K562 (cell line): ENCODE measurements at regions not wholly inside any gene's neighbourhood (a gene's known extent, or its start where the extent isn't known, plus 50 kb on each side); places are given as distances from the start of the nearest gene placed in this dataset.

Source experiments
- ATAC-seq: fragments of 200-7000 bp; cut with Tn5 transposase; 3 replicates; pipeline ENCODE4 v1.9.1; 2020; ENCODE audit warnings: moderate library complexity
- BruUV-seq: library from RNA; stranded (reverse); fragments of 400-500 nt; replicated peaks from 2 replicates; lab custom pipeline; 2021; lab: Mats Ljungman, UMichigan
- CTCF ChIA-PET: fragments of 300-600 bp; formaldehyde crosslinking; extraction: SDS; loops from one replicate; lab custom pipeline; 2021; ENCODE audit warnings: low intra/inter-chr PET ratio; lab: Yijun Ruan, JAX
- POLR2A ChIA-PET: fragments of 300-600, 350-650 bp; sonication (Branson Sonifier 250); formaldehyde crosslinking; extraction: SDS; loops from one replicate; lab custom pipeline; 2021; ENCODE audit warnings: antibody characterized with exemption, inconsistent platforms; lab: Yijun Ruan, JAX
- DNase-seq, 4 experiments: peaks; one replicate each; pipeline versions ENCODE4 v3.0.0 to v3.0.0-alpha.2; 2011 to 2018; ENCODE audit warnings: low spot score in 3 of 4, mixed read lengths in 3 of 4; ENCODE audit errors: extremely low read depth in 1 of 4
- FAIRE-seq: peaks from 2 replicates; lab custom pipeline; 2011; peaks lifted over from hg19 to GRCh38; lab: Jason Lieb, UNC
- H2AFZ ChIP-seq: 2 replicates; pipeline ENCODE4 v1.6.0; 2011; ENCODE audit warnings: low read depth, low read length, control low read depth, inconsistent platforms
- H3K27ac ChIP-seq: fragments of 200-600 bp; 3 replicates; pipeline ENCODE4 v1.8.0; 2011; ENCODE audit warnings: low read depth, mild to moderate bottlenecking, control low read depth, inconsistent platforms, low read length, moderate library complexity, mixed read lengths; ENCODE audit errors: extremely low read depth
- H3K27me3 ChIP-seq, 2 experiments: fragments of 300-600 bp in 1 of 2; 2 replicates in 1 of 2; 3 replicates in 1 of 2; pipeline versions ENCODE4 v1.6.0 to v1.8.0; 2011; ENCODE audit warnings: inconsistent platforms in 2 of 2, low read length in 2 of 2, mild to moderate bottlenecking in 1 of 2, mixed read lengths in 1 of 2, moderate library complexity in 1 of 2; ENCODE audit not compliant: control insufficient read depth in 2 of 2, insufficient read depth in 2 of 2
- H3K36me3 ChIP-seq: fragments of 300-600 bp; 3 replicates; pipeline ENCODE4 v1.8.0; 2011; ENCODE audit warnings: mild to moderate bottlenecking, low read length, inconsistent platforms; ENCODE audit not compliant: control insufficient read depth, insufficient read depth
- H3K4me1 ChIP-seq, 2 experiments: fragments of 200-600 bp in 1 of 2; replicated peaks in 1 of 2; 2 replicates in 1 of 2; 3 replicates in 1 of 2; pipeline versions ENCODE4 v1.5.1 to v1.8.0; 2011; ENCODE audit warnings: inconsistent platforms in 2 of 2, low read length in 2 of 2, mild to moderate bottlenecking in 1 of 2, mixed read lengths in 1 of 2, moderate library complexity in 1 of 2; ENCODE audit not compliant: control insufficient read depth in 2 of 2, insufficient read depth in 2 of 2
- H3K4me2 ChIP-seq: 2 replicates; pipeline ENCODE4 v1.6.1; 2011; ENCODE audit warnings: low read length, control low read depth, inconsistent platforms, mixed read lengths; ENCODE audit not compliant: insufficient read depth
- H3K4me3 ChIP-seq: fragments of 200-600 bp; sonication (generic), shearing (Covaris generic); 2 replicates; pipeline ENCODE4 v1.5.1; 2016; ENCODE audit warnings: control low read depth, inconsistent platforms
- H3K79me2 ChIP-seq: fragments of 200-600 bp; 3 replicates; pipeline ENCODE4 v1.8.0; 2011; ENCODE audit warnings: low read length, inconsistent platforms; ENCODE audit not compliant: control insufficient read depth, insufficient read depth
- H3K9ac ChIP-seq, 2 experiments: 2 replicates each; pipeline versions ENCODE4 v1.6.0 to v1.6.1; 2011; ENCODE audit warnings: low read depth in 2 of 2, low read length in 2 of 2, control low read depth in 1 of 2, inconsistent platforms in 1 of 2, mild to moderate bottlenecking in 1 of 2, mixed read lengths in 1 of 2; ENCODE audit not compliant: insufficient read depth in 1 of 2
- H3K9me1 ChIP-seq: one replicate; pipeline ENCODE4 v1.6.0; 2011; ENCODE audit warnings: inconsistent platforms, mild to moderate bottlenecking, low read length, moderate library complexity; ENCODE audit not compliant: control insufficient read depth, insufficient read depth
- H3K9me3 ChIP-seq: replicated peaks from 2 replicates; pipeline ENCODE4 v1.5.1; 2011; ENCODE audit warnings: low read depth, low read length, inconsistent platforms; ENCODE audit not compliant: control insufficient read depth, insufficient read depth
- H4K20me1 ChIP-seq: replicated peaks from 2 replicates; pipeline ENCODE4 v1.6.1; 2011; ENCODE audit warnings: low read length, inconsistent platforms, mixed read lengths; ENCODE audit not compliant: control insufficient read depth, insufficient read depth
- POLR2H ChIP-seq: IDR thresholded peaks from 2 replicates; pipeline ENCODE4 v1.6.1; 2016; ENCODE audit warnings: missing genetic modification characterization, low read depth, mild to moderate bottlenecking, control low read depth, missing compliant biosample characterization, moderate library complexity
- ZBTB26 ChIP-seq: fragments of 450-650 bp; formaldehyde crosslinking; IDR thresholded peaks from 2 replicates; pipeline ENCODE4 v1.4.0; 2022; ENCODE audit warnings: missing genetic modification characterization
- ZBTB33 ChIP-seq: sonication (generic); formaldehyde crosslinking; IDR thresholded peaks from 2 replicates; pipeline ENCODE4 v1.8.1; 2023; ENCODE audit warnings: mild to moderate bottlenecking, missing genetic modification reagents
- ZNF23 ChIP-seq: fragments of 250-450 bp; sonication (Bioruptor Pico); IDR thresholded peaks from 2 replicates; pipeline ENCODE4 v1.4.0; 2020; ENCODE audit warnings: mild to moderate bottlenecking
- WGBS: fragments of 100-300 bp; shearing (Covaris generic); methylation state at CpG from one replicate; pipeline ENCODE4 v1.1.6; 2016; ENCODE audit warnings: low coverage, mixed read lengths; ENCODE audit not compliant: insufficient coverage; ENCODE audit errors: missing lambda C conversion rate; 5-methylcytosine and 5-hydroxymethylcytosine counted together
- in situ Hi-C: fragments of 300-500 bp; cut with MboI; formaldehyde crosslinking; loops from 4 replicates; pipeline ENCODE4 v1.15.0; 2018; ENCODE audit warnings: inconsistent platforms, mixed read lengths
- intact Hi-C: fragments of 100-400 bp; cut with micrococcal nuclease; formaldehyde crosslinking; loops from 2 replicates; pipeline ENCODE4 v1.14.2; 2022

GRCh38 chr2:195413422-195413821, 243.6 kb upstream of the SLC39A10 start:
- no peaks in the 10 kb centered on the region for H3K36me3 ChIP-seq
- CTCF ChIA-PET, result no interaction called here
- H3K27ac ChIP-seq, result no peak overlapping the region; the same call in 2 of the 3 replicates
- DNase-seq (peak in 1 of 4 experiments; percentile 28), ATAC-seq (peak; percentile 74), FAIRE-seq (peak; percentile 56)
- H2AFZ ChIP-seq, result peak overlapping the region; percentile 77
- WGBS, result 35% methylated on average over 6 of the region's 8 CpGs
- no peaks in the 10 kb centered on the region for H3K9me1 ChIP-seq
- H4K20me1 ChIP-seq, result no peaks in the 10 kb centered on the region
- H3K9me3 ChIP-seq, result no peaks in the 10 kb centered on the region
- H3K4me3 ChIP-seq, result no peak overlapping the region
- POLR2A ChIA-PET, result interaction anchor here (0.7 kb wide), 1 partner anchor 1372 kb away, joined by 3 read pairs; no protein-coding TSS in a partner anchor
- no peak overlapping the region for H3K9ac ChIP-seq
- intact Hi-C loops, result no loop called here
- H3K27me3 ChIP-seq, result no peaks in the 10 kb centered on the region
- peaks cover 0 to 5% of the 10 kb centered on the region in 2 experiments; a peak in 3 of 5 replicates for H3K4me1 ChIP-seq
- in situ Hi-C loops, result no loop called here
- BruUV-seq, result no TSS peak
- no peak overlapping the region for H3K4me2 ChIP-seq
- no peak for TF ChIP-seq ZBTB26
- no peak for TF ChIP-seq ZNF23
- no peak for TF ChIP-seq ZBTB33 (CRISPR knock-in tag)
- TF ChIP-seq POLR2H (tag), result no peak
- H3K79me2 ChIP-seq, result no peaks in the 10 kb centered on the region
